ENCODE measurements at regions not wholly inside any gene's neighbourhood (a gene's known extent, or its start where the extent isn't known, plus 50 kb on each side); places are given as distances from the start of the nearest gene placed in this dataset.

DNA sequence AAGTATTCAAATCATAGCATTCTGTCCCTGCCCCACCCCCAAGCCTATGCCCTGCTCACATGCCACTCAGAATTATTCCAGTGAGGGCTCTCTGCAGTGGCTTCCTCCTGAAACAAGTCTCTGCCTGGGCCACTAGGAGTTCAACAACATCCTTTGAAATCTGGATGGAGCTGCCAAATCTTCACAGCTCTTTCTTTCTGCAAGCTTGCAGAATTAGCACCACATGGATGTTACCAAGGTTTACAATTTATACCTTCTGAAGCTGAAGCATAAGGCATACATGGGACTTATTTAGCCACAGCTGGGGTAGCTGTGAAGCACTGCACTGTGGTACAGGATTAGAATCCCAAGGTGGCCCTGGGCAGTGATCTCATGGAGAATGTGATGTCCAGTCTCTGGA lies 577.5 kb downstream of the CD109 start:
- TF ChIP-seq TCF12 (IDR thresholded peaks at IDR 0.05; ENCODE audit: low read depth) (no peak), YY1 (IDR thresholded peaks at IDR 0.05; ENCODE audit: low read depth) (no peak), TEAD4 (IDR thresholded peaks at IDR 0.05) (no peak), CEBPB (IDR thresholded peaks at IDR 0.05) (no peak), TAF1 (IDR thresholded peaks at IDR 0.05; ENCODE audit: low read depth) (no peak), EP300 (IDR thresholded peaks at IDR 0.05; ENCODE audit: borderline replicate concordance) (no peak), CREB1 (IDR thresholded peaks at IDR 0.05; ENCODE audit: low read depth) (no peak), EGR1 (IDR thresholded peaks at IDR 0.05) (no peak)
- TF ChIP-seq, protein P1, sequence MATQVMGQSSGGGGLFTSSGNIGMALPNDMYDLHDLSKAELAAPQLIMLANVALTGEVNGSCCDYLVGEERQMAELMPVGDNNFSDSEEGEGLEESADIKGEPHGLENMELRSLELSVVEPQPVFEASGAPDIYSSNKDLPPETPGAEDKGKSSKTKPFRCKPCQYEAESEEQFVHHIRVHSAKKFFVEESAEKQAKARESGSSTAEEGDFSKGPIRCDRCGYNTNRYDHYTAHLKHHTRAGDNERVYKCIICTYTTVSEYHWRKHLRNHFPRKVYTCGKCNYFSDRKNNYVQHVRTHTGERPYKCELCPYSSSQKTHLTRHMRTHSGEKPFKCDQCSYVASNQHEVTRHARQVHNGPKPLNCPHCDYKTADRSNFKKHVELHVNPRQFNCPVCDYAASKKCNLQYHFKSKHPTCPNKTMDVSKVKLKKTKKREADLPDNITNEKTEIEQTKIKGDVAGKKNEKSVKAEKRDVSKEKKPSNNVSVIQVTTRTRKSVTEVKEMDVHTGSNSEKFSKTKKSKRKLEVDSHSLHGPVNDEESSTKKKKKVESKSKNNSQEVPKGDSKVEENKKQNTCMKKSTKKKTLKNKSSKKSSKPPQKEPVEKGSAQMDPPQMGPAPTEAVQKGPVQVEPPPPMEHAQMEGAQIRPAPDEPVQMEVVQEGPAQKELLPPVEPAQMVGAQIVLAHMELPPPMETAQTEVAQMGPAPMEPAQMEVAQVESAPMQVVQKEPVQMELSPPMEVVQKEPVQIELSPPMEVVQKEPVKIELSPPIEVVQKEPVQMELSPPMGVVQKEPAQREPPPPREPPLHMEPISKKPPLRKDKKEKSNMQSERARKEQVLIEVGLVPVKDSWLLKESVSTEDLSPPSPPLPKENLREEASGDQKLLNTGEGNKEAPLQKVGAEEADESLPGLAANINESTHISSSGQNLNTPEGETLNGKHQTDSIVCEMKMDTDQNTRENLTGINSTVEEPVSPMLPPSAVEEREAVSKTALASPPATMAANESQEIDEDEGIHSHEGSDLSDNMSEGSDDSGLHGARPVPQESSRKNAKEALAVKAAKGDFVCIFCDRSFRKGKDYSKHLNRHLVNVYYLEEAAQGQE (IDR thresholded peaks at IDR 0.05; ENCODE audit: low read depth), result no peak
- TF ChIP-seq, protein P2, sequence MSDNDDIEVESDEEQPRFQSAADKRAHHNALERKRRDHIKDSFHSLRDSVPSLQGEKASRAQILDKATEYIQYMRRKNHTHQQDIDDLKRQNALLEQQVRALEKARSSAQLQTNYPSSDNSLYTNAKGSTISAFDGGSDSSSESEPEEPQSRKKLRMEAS (IDR thresholded peaks at IDR 0.05), result no peak

Measured in Ishikawa (cell line).